ENCODE measurements at regions not wholly inside any gene's neighbourhood (a gene's known extent, or its start where the extent isn't known, plus 50 kb on each side); places are given as distances from the start of the nearest gene placed in this dataset.

GRCh38 chr6:40340957-40341356 is 246.2 kb downstream of the LRFN2 start:
- no peaks in the 10 kb centered on the region for H3K9me3 ChIP-seq
- no peak for TF ChIP-seq Cebpa-rat (IDR thresholded peaks at IDR 0.05)
- H3K27me3 ChIP-seq = no peaks in the 10 kb centered on the region

GRCh38 chr6:40340196-40340595 is 247.0 kb downstream of the LRFN2 start:
- Histone ChIP-seq H3K9me3 (no peaks in the 10 kb centered on the region), H3K27me3 (no peaks in the 10 kb centered on the region), H3K27ac (no peak overlapping the region), H3K4me1 (no peaks in the 10 kb centered on the region), H3K4me3 (no peak overlapping the region), H4K20me1 (no peaks in the 10 kb centered on the region), H3K4me2 (no peak overlapping the region), H3K9ac (no peak overlapping the region), H3K36me3 (no peaks in the 10 kb centered on the region)
- TF ChIP-seq Cebpa-rat (IDR thresholded peaks at IDR 0.05) = no peak

More at GRCh38 chr6:40340957-40341356, 246.2 kb downstream of the LRFN2 start:
- Histone ChIP-seq H3K9ac (no peak overlapping the region), H3K4me3 (no peak overlapping the region), H3K27ac (no peak overlapping the region), H3K4me1 (peaks cover 5% of the 10 kb centered on the region; the same call in 1 of the 2 replicates), H3K36me3 (no peaks in the 10 kb centered on the region), H3K4me2 (no peak overlapping the region), H4K20me1 (no peaks in the 10 kb centered on the region)

GRCh38 chr6:40338306-40338705 is 248.9 kb downstream of the LRFN2 start:
- Histone ChIP-seq H4K20me1 (no peaks in the 10 kb centered on the region), H3K9ac (no peak overlapping the region), H3K36me3 (no peaks in the 10 kb centered on the region), H3K9me3 (no peaks in the 10 kb centered on the region), H3K27me3 (no peaks in the 10 kb centered on the region), H3K4me1 (no peaks in the 10 kb centered on the region), H3K4me3 (no peak overlapping the region), H3K4me2 (no peak overlapping the region), H3K27ac (no peak overlapping the region)
- TF ChIP-seq Cebpa-rat (IDR thresholded peaks at IDR 0.05) = no peak

GRCh38 chr6:40336940-40337760 is 250.0 kb downstream of the LRFN2 start:
- no peaks in the 10 kb centered on the region for H3K27me3 ChIP-seq
- no peaks in the 10 kb centered on the region for H3K9me3 ChIP-seq

GRCh38 chr6:40336296-40336695 is 250.9 kb downstream of the LRFN2 start:
- no peaks in the 10 kb centered on the region for H3K36me3 ChIP-seq
- no peaks in the 10 kb centered on the region for H4K20me1 ChIP-seq
- H3K9me3 ChIP-seq = no peaks in the 10 kb centered on the region
- no peaks in the 10 kb centered on the region for H3K4me1 ChIP-seq
- no peak overlapping the region for H3K27ac ChIP-seq
- TF ChIP-seq Cebpa-rat (IDR thresholded peaks at IDR 0.05) = no peak
- H3K9ac ChIP-seq = no peak overlapping the region
- H3K4me2 ChIP-seq = no peak overlapping the region
- no peaks in the 10 kb centered on the region for H3K27me3 ChIP-seq
- no peak overlapping the region for H3K4me3 ChIP-seq

More at GRCh38 chr6:40336940-40337760, 250.0 kb downstream of the LRFN2 start:
- no peak overlapping the region for H3K4me2 ChIP-seq
- no peak overlapping the region for H3K9ac ChIP-seq
- no peak overlapping the region for H3K27ac ChIP-seq
- no peaks in the 10 kb centered on the region for H3K36me3 ChIP-seq
- H4K20me1 ChIP-seq = no peaks in the 10 kb centered on the region
- no peaks in the 10 kb centered on the region for H3K4me1 ChIP-seq
- no peak overlapping the region for H3K4me3 ChIP-seq
- no peak for TF ChIP-seq Cebpa-rat (IDR thresholded peaks at IDR 0.05)

GRCh38 chr6:40334496-40335270 is 252.5 kb downstream of the LRFN2 start:
- H3K9me3 ChIP-seq = no peaks in the 10 kb centered on the region
- H4K20me1 ChIP-seq = no peaks in the 10 kb centered on the region
- no peaks in the 10 kb centered on the region for H3K36me3 ChIP-seq
- H3K27me3 ChIP-seq = no peaks in the 10 kb centered on the region
- H3K4me1 ChIP-seq = peaks cover 11% of the 10 kb centered on the region
- H3K4me2 ChIP-seq = no peak overlapping the region
- no peak overlapping the region for H3K9ac ChIP-seq
- H3K27ac ChIP-seq = no peak overlapping the region
- no peak for TF ChIP-seq Cebpa-rat (IDR thresholded peaks at IDR 0.05)
- H3K4me3 ChIP-seq = no peak overlapping the region

- no peaks in the 10 kb centered on the region for H3K9me3 ChIP-seq
- H3K27me3 ChIP-seq = no peaks in the 10 kb centered on the region
- H3K4me1 ChIP-seq = peaks cover 18% of the 10 kb centered on the region
- H3K27ac ChIP-seq = no peak overlapping the region
- no peaks in the 10 kb centered on the region for H4K20me1 ChIP-seq
- TF ChIP-seq Cebpa-rat (IDR thresholded peaks at IDR 0.05) = no peak
- H3K4me3 ChIP-seq = no peak overlapping the region
- no peak overlapping the region for H3K4me2 ChIP-seq
- no peak overlapping the region for H3K9ac ChIP-seq
- no peaks in the 10 kb centered on the region for H3K36me3 ChIP-seq
These were observed 255.6 kb downstream of the LRFN2 start for GRCh38 chr6:40331545-40331944.

GRCh38 chr6:40330301-40330721 is 256.9 kb downstream of the LRFN2 start:
- TF ChIP-seq Cebpa-rat (IDR thresholded peaks at IDR 0.05) = no peak
- Histone ChIP-seq H3K9me3 (no peaks in the 10 kb centered on the region), H3K27me3 (no peaks in the 10 kb centered on the region), H4K20me1 (no peaks in the 10 kb centered on the region), H3K9ac (no peak overlapping the region), H3K4me1 (peaks cover 24% of the 10 kb centered on the region), H3K4me2 (peak overlapping the region; percentile 64), H3K27ac (no peak overlapping the region), H3K36me3 (no peaks in the 10 kb centered on the region), H3K4me3 (no peak overlapping the region)

GRCh38 chr6:40328986-40329545 is 258.1 kb downstream of the LRFN2 start:
- no peaks in the 10 kb centered on the region for H4K20me1 ChIP-seq
- no peak for TF ChIP-seq Cebpa-rat (IDR thresholded peaks at IDR 0.05)
- H3K4me1 ChIP-seq = peaks cover 24% of the 10 kb centered on the region
- no peak overlapping the region for H3K4me2 ChIP-seq
- no peaks in the 10 kb centered on the region for H3K36me3 ChIP-seq
- no peak overlapping the region for H3K4me3 ChIP-seq
- H3K9ac ChIP-seq = no peak overlapping the region
- H3K27me3 ChIP-seq = no peaks in the 10 kb centered on the region
- no peak overlapping the region for H3K27ac ChIP-seq
- no peaks in the 10 kb centered on the region for H3K9me3 ChIP-seq

All from BLaER1 (cell line).